GM19467 (cell line): ENCODE measurements at regions not wholly inside any gene's neighbourhood (a gene's known extent, or its start where the extent isn't known, plus 50 kb on each side); places are given as distances from the start of the nearest gene placed in this dataset.

Experiments
- ATAC-seq: cut with Tn5 transposase; IDR thresholded peaks from one replicate; pipeline ENCODE4 v1.9.1; 2021; ENCODE audit warnings: mild to moderate bottlenecking, moderate library complexity; ENCODE audit not compliant: unreplicated experiment

DNA sequence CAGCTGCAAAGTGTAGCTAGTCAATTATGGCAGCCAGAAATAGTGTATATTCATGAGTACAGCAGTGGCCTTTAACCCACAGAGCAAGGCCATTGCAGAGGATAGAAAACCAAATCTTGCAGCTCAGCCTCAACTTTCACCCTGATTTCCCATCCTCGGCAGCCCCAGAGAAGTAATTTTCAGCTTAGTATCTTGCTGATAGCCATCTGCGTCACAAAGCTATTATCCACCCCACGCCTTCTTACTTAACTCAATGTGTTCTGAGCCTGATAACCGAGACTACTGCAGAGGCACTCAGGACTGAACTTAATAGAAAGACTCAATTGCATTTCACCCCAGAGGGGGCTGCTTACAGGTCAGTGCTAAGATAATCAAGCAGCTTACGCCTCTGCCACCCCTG is 174.5 kb upstream of the MAOA start:
- no peak for ATAC-seq

DNA sequence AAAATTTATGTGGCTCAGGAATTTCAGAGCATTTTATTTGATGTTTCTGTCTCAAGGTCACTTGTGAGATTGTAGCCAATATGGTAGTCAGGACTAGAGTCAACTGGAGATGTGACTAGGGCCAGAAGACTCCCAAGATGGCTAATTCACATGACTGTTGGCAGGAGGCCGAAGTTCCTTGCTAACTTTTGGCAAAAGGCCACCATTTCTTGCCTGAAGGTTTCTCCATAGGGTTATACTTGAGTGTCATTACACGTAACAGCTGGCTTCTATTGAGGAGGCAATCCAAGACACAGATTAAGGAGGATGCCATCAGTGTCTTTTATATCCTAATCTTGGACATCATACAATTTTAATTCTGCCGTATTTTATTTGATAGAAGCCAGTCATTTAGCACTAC is 162.3 kb upstream of the MAOA start:
- ATAC-seq = no peak

- ATAC-seq = no peak
Observed at GRCh38 chrX:43500246-43500645, 155.9 kb upstream of the MAOA start.

DNA sequence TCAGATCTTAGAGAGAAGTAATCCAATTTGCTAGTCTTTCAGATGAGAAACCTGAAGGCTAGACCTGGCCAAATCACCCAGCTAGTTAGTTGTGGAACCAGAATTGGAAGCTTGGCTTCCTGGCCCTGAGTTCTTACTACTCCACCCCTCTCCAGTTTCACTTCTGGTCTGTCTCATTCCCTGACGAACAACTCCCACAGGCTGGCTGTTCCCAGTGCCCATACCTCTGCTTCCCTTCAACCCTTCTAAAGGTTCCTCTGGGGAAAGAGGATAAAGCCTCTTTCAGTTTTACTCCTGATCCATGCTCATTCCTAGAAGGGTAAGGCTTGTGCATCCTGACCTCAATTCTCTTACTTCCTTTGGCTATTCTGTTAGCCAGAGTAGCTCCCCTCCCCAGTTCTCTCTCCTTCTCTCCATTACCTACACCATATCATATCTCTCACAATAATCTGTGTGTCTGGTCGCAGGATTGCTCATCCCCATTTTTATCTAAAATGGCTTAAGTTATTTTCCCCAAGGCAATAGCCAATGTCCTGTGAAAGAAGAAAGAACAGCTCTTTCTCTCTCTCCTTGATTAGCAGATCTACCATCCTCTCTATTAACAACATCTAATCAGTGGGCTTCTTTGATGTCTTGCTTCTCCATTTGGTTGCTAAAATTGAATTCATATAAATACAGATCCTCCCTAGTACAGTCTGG is 155.0 kb upstream of the MAOA start:
- no peak for ATAC-seq

DNA sequence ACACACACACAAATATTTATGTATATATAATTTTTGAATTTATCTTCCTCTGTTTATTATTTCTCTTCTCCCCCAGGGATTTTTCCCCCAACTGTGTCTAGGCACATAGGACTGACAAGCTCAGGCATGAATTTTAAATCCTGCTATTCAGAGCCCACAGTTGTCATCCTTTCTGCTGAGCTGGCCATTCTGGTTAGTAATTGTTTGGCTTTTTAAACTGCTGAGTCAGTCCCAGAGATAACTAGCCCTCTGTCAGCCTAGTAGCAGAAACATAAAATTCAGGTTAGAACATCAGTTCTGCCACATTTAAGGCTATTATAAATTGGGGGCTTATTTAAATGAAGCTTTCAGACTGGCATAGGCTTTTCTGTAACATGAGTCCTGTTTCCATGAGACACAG is 151.7 kb upstream of the MAOA start:
- ATAC-seq = no peak

DNA sequence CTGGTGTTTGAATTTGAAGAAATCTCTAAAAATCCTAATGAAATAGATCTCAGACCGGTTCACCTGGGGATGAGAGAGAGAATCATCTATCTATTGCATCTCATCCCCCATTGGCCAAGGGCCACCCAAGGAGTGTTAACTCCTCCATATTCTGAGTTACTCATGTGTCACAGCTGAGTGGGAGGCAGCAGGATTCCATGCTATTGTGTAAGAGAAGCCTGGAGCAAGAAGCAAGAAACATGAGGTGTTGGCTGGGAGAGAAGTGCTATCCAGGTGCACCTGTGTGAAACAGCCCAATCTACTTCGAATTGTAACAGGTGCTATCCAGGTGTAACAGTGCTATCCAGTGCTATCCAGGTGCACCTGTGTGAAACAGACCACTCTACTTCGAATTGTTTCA is 150.3 kb upstream of the MAOA start:
- ATAC-seq = no peak

GRCh38 chrX:43508694-43509093 is 147.4 kb upstream of the MAOA start:
- no peak for ATAC-seq

- ATAC-seq = no peak
Observed at GRCh38 chrX:43510209-43510608, 145.9 kb upstream of the MAOA start.

DNA sequence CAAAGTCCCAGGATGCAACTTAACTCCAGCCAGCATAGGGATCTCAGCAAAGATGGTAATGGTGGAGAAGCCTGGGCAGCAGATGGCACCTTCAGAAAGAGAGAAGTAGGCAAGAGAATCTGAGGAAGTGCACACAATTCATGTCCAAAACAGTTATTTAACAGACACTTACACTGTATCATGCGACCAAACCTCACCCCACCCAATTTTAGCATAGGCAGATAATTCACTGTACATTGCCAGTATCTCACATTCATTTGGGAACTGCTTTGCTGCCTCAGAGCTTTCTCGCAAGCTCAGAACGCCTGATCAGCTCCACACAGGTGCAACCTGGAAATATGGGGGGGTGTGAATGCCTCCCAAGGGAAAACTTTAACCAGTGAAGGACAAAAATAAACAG is 143.0 kb upstream of the MAOA start:
- ATAC-seq = no peak

GRCh38 chrX:43514820-43515219 is 141.3 kb upstream of the MAOA start:
- no peak for ATAC-seq

DNA sequence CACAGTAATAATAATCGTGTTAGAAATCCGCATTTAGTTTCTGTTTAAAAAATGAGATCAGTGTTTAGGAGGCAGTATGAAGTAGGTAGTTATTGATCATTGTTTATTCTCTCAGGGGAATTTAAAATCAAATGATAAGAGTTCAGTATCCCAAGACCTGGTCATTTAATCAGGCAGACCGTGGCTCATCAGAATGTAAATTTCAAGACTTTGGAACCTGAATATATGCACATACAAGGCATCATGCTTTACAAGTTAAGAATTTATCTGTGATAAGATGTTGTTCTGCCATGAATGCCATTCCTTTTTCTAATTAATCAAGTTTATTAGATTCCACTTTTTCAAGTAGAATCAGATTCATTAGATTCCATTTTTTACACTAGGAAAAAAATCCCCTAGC is 133.5 kb upstream of the MAOA start:
- no peak for ATAC-seq

DNA sequence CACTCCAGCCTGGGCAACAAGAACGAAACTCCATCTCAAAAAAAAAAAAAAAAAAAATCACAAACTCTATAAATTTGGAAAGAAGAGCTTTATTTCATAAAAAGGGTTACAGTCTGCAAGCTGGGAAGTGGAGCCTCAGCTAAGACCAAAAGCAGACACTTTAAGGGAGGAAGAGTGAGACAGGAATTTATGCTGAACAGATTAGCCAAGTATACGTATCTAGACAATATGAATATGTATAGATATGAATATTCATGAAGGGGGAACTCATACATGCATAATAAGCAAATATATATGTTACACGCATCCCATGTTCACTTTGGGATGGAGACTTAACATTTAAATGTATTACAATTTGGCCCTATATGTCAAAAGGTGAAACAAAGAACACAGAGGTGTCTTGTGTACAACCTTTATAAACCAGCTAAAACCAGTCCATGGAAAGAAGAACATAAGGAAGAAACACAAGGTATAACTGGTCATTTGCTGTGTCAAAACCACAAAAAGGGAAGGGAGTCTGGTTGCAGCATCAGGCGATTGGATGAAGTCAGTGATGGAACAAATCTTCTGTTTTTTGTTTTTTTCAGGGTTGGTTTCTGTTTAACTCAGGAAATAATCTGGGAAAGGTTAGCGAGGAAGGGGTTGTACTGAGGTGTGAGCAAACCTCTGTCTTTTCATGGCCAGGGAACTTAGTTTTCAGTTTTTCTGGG is 130.0 kb upstream of the MAOA start:
- ATAC-seq = no peak

DNA sequence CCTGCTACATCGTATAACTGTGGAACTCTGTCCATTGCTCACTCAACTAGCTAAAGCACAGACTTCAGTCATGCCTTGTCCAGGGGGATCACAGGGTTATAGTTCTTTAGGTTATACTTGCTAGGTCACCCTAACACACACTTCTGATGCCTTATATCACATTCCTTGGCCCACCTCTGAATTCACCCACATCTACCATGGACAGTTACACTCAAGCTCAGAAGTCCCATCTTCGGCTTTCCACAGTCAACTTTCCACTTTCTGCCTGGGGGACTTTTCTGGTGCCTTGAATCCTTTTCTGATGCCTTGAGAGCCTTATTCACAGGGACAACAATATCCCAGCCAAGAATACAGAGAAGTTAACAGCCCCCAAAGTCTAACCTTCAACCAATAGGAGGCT is 129.2 kb upstream of the MAOA start:
- ATAC-seq = no peak

DNA sequence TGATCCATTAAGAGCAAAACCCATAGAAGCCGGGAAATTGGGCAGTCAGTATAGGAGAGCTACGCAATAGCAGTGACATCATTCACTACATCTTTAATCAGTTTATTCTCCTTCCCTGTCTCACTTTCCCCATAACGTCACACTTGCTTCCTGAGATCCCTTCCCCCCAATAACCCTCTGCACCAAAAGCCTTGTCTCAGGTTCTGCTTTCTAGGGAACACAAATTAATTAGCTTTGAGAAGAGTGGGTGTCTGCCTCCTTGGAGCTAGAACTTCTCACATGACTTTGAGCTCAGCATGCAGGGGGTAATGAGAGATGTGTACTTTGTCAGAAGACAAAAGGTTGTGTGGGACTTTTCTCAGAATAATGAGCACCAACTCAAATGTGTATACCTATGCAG is 128.3 kb upstream of the MAOA start:
- ATAC-seq = no peak

GRCh38 chrX:43530837-43531236 is 125.3 kb upstream of the MAOA start:
- no peak for ATAC-seq

DNA sequence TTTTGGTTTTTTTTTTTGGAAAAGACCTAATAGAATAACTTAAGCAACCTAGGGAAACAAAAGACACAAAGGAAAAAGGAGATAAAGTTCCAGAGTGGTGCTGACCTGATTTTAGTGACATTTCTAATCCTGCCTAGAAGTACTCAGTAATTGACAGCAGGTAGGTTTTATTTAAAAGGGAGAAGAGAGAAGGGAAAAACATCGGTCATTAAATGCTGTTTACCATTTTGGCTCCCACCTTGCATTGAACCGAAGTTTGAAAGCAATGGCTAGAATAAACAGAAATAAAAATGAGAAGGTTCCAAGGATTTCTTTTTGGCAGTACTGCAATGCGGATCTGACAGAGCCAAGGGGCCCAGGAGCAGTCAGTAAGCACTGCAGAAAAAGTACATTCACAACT is 115.8 kb upstream of the MAOA start:
- ATAC-seq = no peak

DNA sequence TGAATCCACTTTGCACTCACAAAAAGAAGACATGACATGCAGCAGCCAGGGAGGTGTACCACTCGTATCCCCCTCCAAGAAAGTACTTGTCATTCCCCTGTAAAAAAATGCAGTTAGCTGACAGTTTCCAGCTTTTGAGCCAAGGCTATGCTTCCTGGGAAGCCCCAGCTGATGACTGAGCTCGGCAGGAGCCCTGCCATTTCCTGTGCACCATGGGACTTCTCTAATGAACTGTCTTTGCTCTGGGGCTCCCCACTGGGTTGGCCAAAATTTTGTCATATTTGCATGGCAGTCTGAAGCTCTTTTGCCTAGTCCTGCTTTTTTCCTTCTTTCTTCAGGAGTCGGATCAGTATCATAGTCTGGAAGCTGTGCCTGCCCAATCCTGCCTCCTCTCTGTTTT is 104.5 kb upstream of the MAOA start:
- no peak for ATAC-seq

GRCh38 chrX:43552156-43552555 is 103.9 kb upstream of the MAOA start:
- ATAC-seq = no peak

- ATAC-seq = no peak
Observed at GRCh38 chrX:43552703-43553102, 103.4 kb upstream of the MAOA start.

DNA sequence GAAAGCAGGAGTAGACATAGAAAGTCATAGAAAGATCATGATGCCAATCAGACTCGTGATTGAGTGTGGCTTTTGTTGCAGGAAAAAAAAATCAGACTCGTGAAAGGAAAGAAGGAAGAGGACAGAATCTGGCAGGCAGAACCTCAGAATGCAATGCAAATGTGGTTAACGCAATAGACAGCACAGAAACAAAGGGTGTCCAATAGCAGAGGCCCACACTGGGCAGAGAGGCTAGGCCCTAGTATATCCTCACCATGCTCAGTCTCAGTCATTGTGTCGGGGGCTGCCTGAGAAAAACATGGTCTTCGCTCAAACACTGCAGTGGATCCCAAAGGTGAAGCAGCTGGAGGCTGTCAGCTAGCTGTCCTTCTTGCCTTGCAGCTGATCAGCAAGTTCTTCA is 102.8 kb upstream of the MAOA start:
- no peak for ATAC-seq

- ATAC-seq = no peak
Observed at GRCh38 chrX:43556207-43556606, 99.9 kb upstream of the MAOA start.

- no peak for ATAC-seq
Observed at GRCh38 chrX:43557792-43558191, 98.3 kb upstream of the MAOA start.

DNA sequence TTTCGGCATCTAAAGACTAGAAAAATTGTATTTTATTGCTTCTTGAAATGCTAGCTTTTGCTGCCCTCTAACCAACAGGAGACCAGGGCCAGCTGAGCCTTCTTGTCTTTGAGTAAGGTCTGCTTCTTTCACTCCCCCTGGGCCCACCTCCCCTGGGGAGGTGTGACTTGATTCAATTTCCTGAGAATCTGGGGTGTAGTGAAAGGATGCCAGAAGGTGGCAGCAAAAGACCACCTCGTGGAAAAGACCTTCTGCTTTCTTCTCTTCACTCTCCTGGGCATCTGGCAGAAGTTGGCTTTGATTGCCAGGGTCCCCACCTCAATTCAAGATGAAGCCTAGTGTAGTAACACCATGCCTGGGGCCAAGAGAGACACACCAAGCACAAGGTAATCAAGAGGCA is 96.5 kb upstream of the MAOA start:
- no peak for ATAC-seq
